ENCODE measurements at regions not wholly inside any gene's neighbourhood (a gene's known extent, or its start where the extent isn't known, plus 50 kb on each side); places are given as distances from the start of the nearest gene placed in this dataset.

- TF ChIP-seq, protein P1, sequence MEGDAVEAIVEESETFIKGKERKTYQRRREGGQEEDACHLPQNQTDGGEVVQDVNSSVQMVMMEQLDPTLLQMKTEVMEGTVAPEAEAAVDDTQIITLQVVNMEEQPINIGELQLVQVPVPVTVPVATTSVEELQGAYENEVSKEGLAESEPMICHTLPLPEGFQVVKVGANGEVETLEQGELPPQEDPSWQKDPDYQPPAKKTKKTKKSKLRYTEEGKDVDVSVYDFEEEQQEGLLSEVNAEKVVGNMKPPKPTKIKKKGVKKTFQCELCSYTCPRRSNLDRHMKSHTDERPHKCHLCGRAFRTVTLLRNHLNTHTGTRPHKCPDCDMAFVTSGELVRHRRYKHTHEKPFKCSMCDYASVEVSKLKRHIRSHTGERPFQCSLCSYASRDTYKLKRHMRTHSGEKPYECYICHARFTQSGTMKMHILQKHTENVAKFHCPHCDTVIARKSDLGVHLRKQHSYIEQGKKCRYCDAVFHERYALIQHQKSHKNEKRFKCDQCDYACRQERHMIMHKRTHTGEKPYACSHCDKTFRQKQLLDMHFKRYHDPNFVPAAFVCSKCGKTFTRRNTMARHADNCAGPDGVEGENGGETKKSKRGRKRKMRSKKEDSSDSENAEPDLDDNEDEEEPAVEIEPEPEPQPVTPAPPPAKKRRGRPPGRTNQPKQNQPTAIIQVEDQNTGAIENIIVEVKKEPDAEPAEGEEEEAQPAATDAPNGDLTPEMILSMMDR (IDR thresholded peaks at IDR 0.05; ENCODE audit: low read depth, low read length), result no peak
- TF ChIP-seq EZH2phosphoT487 (IDR thresholded peaks at IDR 0.05; ENCODE audit: low read depth), result no peak
- H4K20me1 ChIP-seq (ENCODE audit: insufficient read depth, low read length), result no peaks in the 10 kb centered on the region
- no peaks in the 10 kb centered on the region for H3K27me3 ChIP-seq (ENCODE audit: low read depth, low read length)
- no peak overlapping the region for H2AFZ ChIP-seq (ENCODE audit: low read depth, low read length)
- H3K4me3 ChIP-seq (ENCODE audit: low read length), result no peak overlapping the region
- no peak overlapping the region for H3K4me2 ChIP-seq (ENCODE audit: low read length)
- no peaks in the 10 kb centered on the region for H3K36me3 ChIP-seq (replicated peaks; ENCODE audit: low read depth, low read length)
- no peak overlapping the region for H3K9ac ChIP-seq (ENCODE audit: low read length)
- no peaks in the 10 kb centered on the region for H3K4me1 ChIP-seq (ENCODE audit: low read length)
- H3K9me3 ChIP-seq (ENCODE audit: insufficient read depth, low read length), result no peaks in the 10 kb centered on the region
- H3K79me2 ChIP-seq (ENCODE audit: low read length), result no peaks in the 10 kb centered on the region
- no peak overlapping the region for H3K27ac ChIP-seq (ENCODE audit: low read length)
Observed at GRCh38 chr1:189150624-189151023, 1327.0 kb downstream of the BRINP3 start.

GRCh38 chr1:189151361-189151760, 1326.3 kb downstream of the BRINP3 start:
- no peak overlapping the region for H3K27ac ChIP-seq (ENCODE audit: low read length)
- no peaks in the 10 kb centered on the region for H3K79me2 ChIP-seq (ENCODE audit: low read length)
- no peaks in the 10 kb centered on the region for H3K4me1 ChIP-seq (ENCODE audit: low read length)
- H3K36me3 ChIP-seq (replicated peaks; ENCODE audit: low read depth, low read length), result no peaks in the 10 kb centered on the region
- TF ChIP-seq, protein P1 (IDR thresholded peaks at IDR 0.05; ENCODE audit: low read depth, low read length), result no peak
- no peak for TF ChIP-seq EZH2phosphoT487 (IDR thresholded peaks at IDR 0.05; ENCODE audit: low read depth)
- no peak overlapping the region for H2AFZ ChIP-seq (ENCODE audit: low read depth, low read length)
- no peak overlapping the region for H3K4me3 ChIP-seq (ENCODE audit: low read length)
- no peak overlapping the region for H3K9ac ChIP-seq (ENCODE audit: low read length)
- no peaks in the 10 kb centered on the region for H3K27me3 ChIP-seq (ENCODE audit: low read depth, low read length)
- H3K4me2 ChIP-seq (ENCODE audit: low read length), result no peak overlapping the region
- H3K9me3 ChIP-seq (ENCODE audit: insufficient read depth, low read length), result no peaks in the 10 kb centered on the region
- H4K20me1 ChIP-seq (ENCODE audit: insufficient read depth, low read length), result no peaks in the 10 kb centered on the region

- Histone ChIP-seq H3K9me3 (ENCODE audit: insufficient read depth, low read length) (no peaks in the 10 kb centered on the region), H4K20me1 (ENCODE audit: insufficient read depth, low read length) (no peaks in the 10 kb centered on the region), H2AFZ (ENCODE audit: low read depth, low read length) (no peak overlapping the region), H3K4me2 (ENCODE audit: low read length) (no peak overlapping the region), H3K36me3 (replicated peaks; ENCODE audit: low read depth, low read length) (no peaks in the 10 kb centered on the region), H3K79me2 (ENCODE audit: low read length) (no peaks in the 10 kb centered on the region), H3K9ac (ENCODE audit: low read length) (no peak overlapping the region), H3K4me3 (ENCODE audit: low read length) (no peak overlapping the region), H3K27me3 (ENCODE audit: low read depth, low read length) (no peaks in the 10 kb centered on the region), H3K27ac (ENCODE audit: low read length) (no peak overlapping the region), H3K4me1 (ENCODE audit: low read length) (no peaks in the 10 kb centered on the region)
- TF ChIP-seq, protein P1 (IDR thresholded peaks at IDR 0.05; ENCODE audit: low read depth, low read length), result no peak
- no peak for TF ChIP-seq EZH2phosphoT487 (IDR thresholded peaks at IDR 0.05; ENCODE audit: low read depth)
Observed at GRCh38 chr1:189152685-189153084, 1325.0 kb downstream of the BRINP3 start.

DNA sequence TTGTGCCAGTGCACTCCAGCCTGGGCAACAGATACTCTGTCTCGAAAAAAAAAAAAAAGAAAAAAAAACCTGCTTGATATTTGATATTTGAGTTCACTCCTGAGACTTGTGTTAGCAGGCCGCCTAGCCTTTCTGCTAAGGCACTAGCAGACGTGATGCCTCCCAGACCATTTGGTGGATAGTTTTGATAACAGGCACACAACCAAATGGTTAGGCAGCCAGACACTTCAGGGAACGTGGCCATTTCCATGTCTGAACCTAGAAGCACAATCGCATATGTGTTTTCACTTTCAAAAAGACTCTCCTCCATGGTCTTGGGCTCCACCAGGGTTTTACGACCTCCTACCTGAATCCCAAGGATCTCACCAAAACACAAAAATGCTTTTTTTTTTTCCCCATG, 1319.5 kb downstream of the BRINP3 start:
- TF ChIP-seq EZH2phosphoT487 (IDR thresholded peaks at IDR 0.05; ENCODE audit: low read depth), result no peak
- TF ChIP-seq, protein P1 (IDR thresholded peaks at IDR 0.05; ENCODE audit: low read depth, low read length), result no peak
- Histone ChIP-seq H3K4me3 (ENCODE audit: low read length) (no peak overlapping the region), H3K27ac (ENCODE audit: low read length) (no peak overlapping the region), H3K9me3 (ENCODE audit: insufficient read depth, low read length) (no peaks in the 10 kb centered on the region), H2AFZ (ENCODE audit: low read depth, low read length) (no peak overlapping the region), H3K9ac (ENCODE audit: low read length) (no peak overlapping the region), H4K20me1 (ENCODE audit: insufficient read depth, low read length) (no peaks in the 10 kb centered on the region), H3K27me3 (ENCODE audit: low read depth, low read length) (no peaks in the 10 kb centered on the region), H3K4me1 (ENCODE audit: low read length) (no peaks in the 10 kb centered on the region), H3K36me3 (replicated peaks; ENCODE audit: low read depth, low read length) (no peaks in the 10 kb centered on the region), H3K4me2 (ENCODE audit: low read length) (no peak overlapping the region), H3K79me2 (ENCODE audit: low read length) (no peaks in the 10 kb centered on the region)

Measured in OCI-LY3 (cell line).